SU-DHL-6 (cell line): ENCODE measurements at regions not wholly inside any gene's neighbourhood (a gene's known extent, or its start where the extent isn't known, plus 50 kb on each side); places are given as distances from the start of the nearest gene placed in this dataset.

Experiments
- CTCF ChIP-seq: fragments of 200-600 bp; sonication (generic); IDR thresholded peaks from one replicate; pipeline ENCODE4 v1.5.1; 2017; ENCODE audit warnings: antibody characterized with exemption, mild to moderate bottlenecking, low read length, moderate library complexity; ENCODE audit not compliant: insufficient read depth, poor library complexity, severe bottlenecking
- EZH2phosphoT487 ChIP-seq: fragments of 200-600 bp; sonication (generic), shearing (Covaris generic); conservative IDR thresholded peaks from 2 replicates; pipeline ENCODE4 v1.6.1; 2018; ENCODE audit warnings: mild to moderate bottlenecking, antibody characterized with exemption, low read length, moderate library complexity, mixed read lengths

- TF ChIP-seq CTCF: no peak
- TF ChIP-seq EZH2phosphoT487: no peak
These were observed 169.4 kb upstream of the CNTN1 start for GRCh38 chr12:40522837-40523236.
